ENCODE measurements at regions not wholly inside any gene's neighbourhood (a gene's known extent, or its start where the extent isn't known, plus 50 kb on each side); places are given as distances from the start of the nearest gene placed in this dataset.

DNA sequence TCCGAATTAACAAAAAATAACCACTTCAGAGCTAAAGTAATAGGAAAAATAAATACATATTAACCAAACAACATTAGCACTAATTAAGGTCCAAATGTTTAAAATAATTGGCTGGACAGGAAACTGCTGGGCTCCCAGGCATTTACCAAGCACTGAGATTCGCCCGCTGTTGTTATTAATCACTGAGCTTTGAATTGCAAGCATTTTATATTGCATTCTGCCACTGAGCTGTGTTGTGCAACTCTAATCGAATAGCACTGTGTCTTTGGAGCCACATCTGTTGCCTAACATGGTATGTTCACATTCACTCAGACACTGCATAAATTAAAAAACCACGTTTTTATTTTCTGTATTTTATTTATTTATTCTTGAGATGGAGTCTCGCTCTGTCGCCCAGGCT lies 88.9 kb downstream of the SOWAHC start:
- no peak for TF ChIP-seq CTCF (IDR thresholded peaks at IDR 0.05; ENCODE audit: insufficient read depth in 1 of 2, low read depth in 1 of 2, low read length in 1 of 2, severe bottlenecking in 1 of 2, unreplicated experiment in 1 of 2)
- intact Hi-C loops (cut with micrococcal nuclease; ENCODE audit: unreplicated experiment): no loop called here
- Histone ChIP-seq H3K4me1 (peaks cover 45% of the 10 kb centered on the region), H3K9me3 (no peaks in the 10 kb centered on the region), H3K4me3 (ENCODE audit: low read depth, low read length) (no peak overlapping the region), H3K27me3 (replicated peaks; ENCODE audit: control insufficient read depth, insufficient read depth, low read length) (no peaks in the 10 kb centered on the region), H3K36me3 (ENCODE audit: control insufficient read depth, insufficient read depth, low read length) (no peaks in the 10 kb centered on the region)
- BruUV-seq (replicated peaks): no TSS peak
- ChIA-PET POLR2A (no interaction called here), CTCF (interaction anchor here (0.7 kb wide), 1 partner anchor 24 kb away, joined by 3 read pairs; no protein-coding TSS in a partner anchor)
- Mint-ChIP-seq H3K9me3 (ENCODE audit: unreplicated experiment) (no peaks in the 10 kb centered on the region), H3K36me3 (ENCODE audit: insufficient read depth, unreplicated experiment) (no peaks in the 10 kb centered on the region), H3K27me3 (ENCODE audit: insufficient read depth, unreplicated experiment) (no peaks in the 10 kb centered on the region), H3K4me3 (ENCODE audit: unreplicated experiment) (no peak overlapping the region), H3K4me1 (ENCODE audit: low read depth, unreplicated experiment) (peaks cover 34% of the 10 kb centered on the region), H3K27ac (ENCODE audit: unreplicated experiment) (no peak overlapping the region)
- DNase-seq: no peak

- Histone ChIP-seq H3K4me3 (ENCODE audit: low read depth, low read length) (no peak overlapping the region), H3K4me1 (peaks cover 41% of the 10 kb centered on the region), H3K9me3 (no peaks in the 10 kb centered on the region), H3K27me3 (replicated peaks; ENCODE audit: control insufficient read depth, insufficient read depth, low read length) (no peaks in the 10 kb centered on the region), H3K36me3 (ENCODE audit: control insufficient read depth, insufficient read depth, low read length) (no peaks in the 10 kb centered on the region)
- H3K4me3 Mint-ChIP-seq (ENCODE audit: unreplicated experiment): no peak overlapping the region
- ChIA-PET CTCF (no interaction called here), POLR2A (no interaction called here)
- no TSS peak for BruUV-seq (replicated peaks)
- H3K36me3 Mint-ChIP-seq (ENCODE audit: insufficient read depth, unreplicated experiment): no peaks in the 10 kb centered on the region
- TF ChIP-seq CTCF (IDR thresholded peaks at IDR 0.05; ENCODE audit: insufficient read depth in 1 of 2, low read depth in 1 of 2, low read length in 1 of 2, severe bottlenecking in 1 of 2, unreplicated experiment in 1 of 2): no peak
- no peak for DNase-seq
- intact Hi-C loops (cut with micrococcal nuclease; ENCODE audit: unreplicated experiment): no loop called here
- H3K27me3 Mint-ChIP-seq (ENCODE audit: insufficient read depth, unreplicated experiment): no peaks in the 10 kb centered on the region
- H3K27ac Mint-ChIP-seq (ENCODE audit: unreplicated experiment): no peak overlapping the region
- H3K4me1 Mint-ChIP-seq (ENCODE audit: low read depth, unreplicated experiment): peaks cover 34% of the 10 kb centered on the region
- no peaks in the 10 kb centered on the region for H3K9me3 Mint-ChIP-seq (ENCODE audit: unreplicated experiment)
Measured at GRCh38 chr2:109703798-109704197, 89.6 kb downstream of the SOWAHC start.

GRCh38 chr2:109707281-109708147 lies 86.6 kb upstream of the RGPD5 start:
- Mint-ChIP-seq H3K27ac (ENCODE audit: unreplicated experiment) (no peak overlapping the region), H3K4me3 (ENCODE audit: unreplicated experiment) (no peak overlapping the region), H3K4me1 (ENCODE audit: low read depth, unreplicated experiment) (peaks cover 2% of the 10 kb centered on the region), H3K36me3 (ENCODE audit: insufficient read depth, unreplicated experiment) (no peaks in the 10 kb centered on the region), H3K27me3 (ENCODE audit: insufficient read depth, unreplicated experiment) (no peaks in the 10 kb centered on the region), H3K9me3 (ENCODE audit: unreplicated experiment) (no peaks in the 10 kb centered on the region)
- Histone ChIP-seq H3K9me3 (no peaks in the 10 kb centered on the region), H3K36me3 (ENCODE audit: control insufficient read depth, insufficient read depth, low read length) (no peaks in the 10 kb centered on the region), H3K27me3 (replicated peaks; ENCODE audit: control insufficient read depth, insufficient read depth, low read length) (no peaks in the 10 kb centered on the region), H3K4me1 (peaks cover 4% of the 10 kb centered on the region), H3K4me3 (ENCODE audit: low read depth, low read length) (no peak overlapping the region)
- no peak for DNase-seq
- CTCF ChIA-PET: no interaction called here
- no TSS peak for BruUV-seq (replicated peaks)
- intact Hi-C loops (cut with micrococcal nuclease; ENCODE audit: unreplicated experiment): no loop called here
- POLR2A ChIA-PET: no interaction called here
- no peak for TF ChIP-seq CTCF (IDR thresholded peaks at IDR 0.05; ENCODE audit: insufficient read depth in 1 of 2, low read depth in 1 of 2, low read length in 1 of 2, severe bottlenecking in 1 of 2, unreplicated experiment in 1 of 2)
